Uterus (tissue), 2 donors: ENCODE measurements at regions not wholly inside any gene's neighbourhood (a gene's known extent, or its start where the extent isn't known, plus 50 kb on each side); places are given as distances from the start of the nearest gene placed in this dataset.

Experiments used
- POLR2A ChIP-seq, 2 donors: fragments of 450-650 bp; IDR thresholded peaks; one replicate each; pipeline ENCODE4 v1.6.1; 2016; ENCODE audit warnings: antibody characterized with exemption in 2 of 2, mild to moderate bottlenecking in 1 of 2, moderate library complexity in 1 of 2
- TF ChIP-seq, protein P1 (sequence below), 4 experiments: fragments of 200-600 bp in 2 of 4; fragments of 450-650 bp in 2 of 4; sonication (generic) in 2 of 4; IDR thresholded peaks; one replicate each; pipeline ENCODE4 v1.5.1; 2016 to 2019; ENCODE audit warnings: antibody characterized with exemption in 4 of 4, mild to moderate bottlenecking in 2 of 4, moderate library complexity in 1 of 4

DNA sequence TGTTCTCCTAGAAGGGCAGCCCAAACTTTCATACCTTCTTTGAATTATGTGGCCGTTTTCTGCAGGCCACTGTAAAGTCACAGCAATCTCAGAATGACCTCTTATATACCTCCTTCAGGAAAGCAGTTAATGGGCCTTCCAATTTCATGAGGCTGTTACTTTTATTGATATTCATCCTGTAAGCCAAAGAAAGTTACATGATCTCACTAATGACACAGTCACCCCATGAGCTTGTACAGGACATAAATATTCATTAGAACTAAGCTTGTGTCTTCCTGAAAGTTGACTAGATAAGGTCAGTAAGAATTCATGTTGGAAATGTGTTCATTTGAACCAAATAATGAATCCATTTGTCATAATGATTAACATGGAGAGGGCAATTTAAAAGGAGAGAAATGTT, 283.1 kb upstream of the NWD2 start:
- TF ChIP-seq, protein P1, sequence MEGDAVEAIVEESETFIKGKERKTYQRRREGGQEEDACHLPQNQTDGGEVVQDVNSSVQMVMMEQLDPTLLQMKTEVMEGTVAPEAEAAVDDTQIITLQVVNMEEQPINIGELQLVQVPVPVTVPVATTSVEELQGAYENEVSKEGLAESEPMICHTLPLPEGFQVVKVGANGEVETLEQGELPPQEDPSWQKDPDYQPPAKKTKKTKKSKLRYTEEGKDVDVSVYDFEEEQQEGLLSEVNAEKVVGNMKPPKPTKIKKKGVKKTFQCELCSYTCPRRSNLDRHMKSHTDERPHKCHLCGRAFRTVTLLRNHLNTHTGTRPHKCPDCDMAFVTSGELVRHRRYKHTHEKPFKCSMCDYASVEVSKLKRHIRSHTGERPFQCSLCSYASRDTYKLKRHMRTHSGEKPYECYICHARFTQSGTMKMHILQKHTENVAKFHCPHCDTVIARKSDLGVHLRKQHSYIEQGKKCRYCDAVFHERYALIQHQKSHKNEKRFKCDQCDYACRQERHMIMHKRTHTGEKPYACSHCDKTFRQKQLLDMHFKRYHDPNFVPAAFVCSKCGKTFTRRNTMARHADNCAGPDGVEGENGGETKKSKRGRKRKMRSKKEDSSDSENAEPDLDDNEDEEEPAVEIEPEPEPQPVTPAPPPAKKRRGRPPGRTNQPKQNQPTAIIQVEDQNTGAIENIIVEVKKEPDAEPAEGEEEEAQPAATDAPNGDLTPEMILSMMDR (IDR thresholded peaks at IDR 0.05), result no peak
- no peak for TF ChIP-seq POLR2A (IDR thresholded peaks at IDR 0.05)
